Activated T-helper 17 cell treated with anti-CD3 and anti-CD28 coated beads, Interleukin-2, amount 50 U/mL, for 72 hours (primary cell): ENCODE measurements at regions not wholly inside any gene's neighbourhood (a gene's known extent, or its start where the extent isn't known, plus 50 kb on each side); places are given as distances from the start of the nearest gene placed in this dataset.

Source experiments
- ATAC-seq: fragments of 150-1000 bp; cut with Tn5 transposase; replicated peaks from 2 replicates; pipeline ENCODE4 v1.10.0; 2021; ENCODE audit warnings: mild to moderate bottlenecking, moderate library complexity
- H3K27ac Mint-ChIP-seq: one replicate; pipeline ENCODE4 v1.8.0; 2022; ENCODE audit warnings: mixed read lengths
- H3K27me3 Mint-ChIP-seq: one replicate; pipeline ENCODE4 v1.8.0; 2022; ENCODE audit warnings: mixed read lengths
- H3K36me3 Mint-ChIP-seq: one replicate; pipeline ENCODE4 v1.8.0; 2022; ENCODE audit warnings: low read depth, mild to moderate bottlenecking, mixed read lengths
- H3K4me1 Mint-ChIP-seq: one replicate; pipeline ENCODE4 v1.8.0; 2022; ENCODE audit warnings: mixed read lengths
- H3K4me3 Mint-ChIP-seq: one replicate; pipeline ENCODE4 v1.8.0; 2022; ENCODE audit warnings: mild to moderate bottlenecking, mixed read lengths
- H3K9me3 Mint-ChIP-seq: one replicate; pipeline ENCODE4 v1.8.0; 2022; ENCODE audit warnings: mixed read lengths

- ATAC-seq = no peak
- H3K27me3 Mint-ChIP-seq = no peaks in the 10 kb centered on the region
- H3K4me3 Mint-ChIP-seq = no peak overlapping the region
- H3K36me3 Mint-ChIP-seq = no peaks in the 10 kb centered on the region
- H3K4me1 Mint-ChIP-seq = no peaks in the 10 kb centered on the region
- H3K9me3 Mint-ChIP-seq = peaks cover 8% of the 10 kb centered on the region
- H3K27ac Mint-ChIP-seq = no peak overlapping the region
Observed at GRCh38 chr12:127745469-127746212, 521.3 kb upstream of the TMEM132C start.

DNA sequence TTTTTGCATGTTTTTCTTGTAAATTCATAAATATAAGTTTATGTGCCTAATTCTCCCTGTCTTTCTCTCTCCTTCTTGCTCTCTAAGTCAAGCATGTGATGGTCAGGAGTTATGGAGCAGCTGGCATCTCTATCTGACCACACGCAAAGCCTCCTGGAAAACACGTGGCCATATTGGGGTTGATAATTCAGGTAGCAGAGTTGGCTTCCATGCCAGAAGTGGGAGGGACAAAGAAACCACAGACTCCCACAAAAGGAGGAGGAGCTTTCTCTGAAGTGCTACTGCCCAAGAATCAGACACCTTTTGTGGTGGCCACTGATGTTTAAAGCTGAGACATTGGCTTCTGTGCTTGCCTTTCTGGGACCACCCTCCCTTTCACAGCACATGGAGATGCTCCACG lies 517.6 kb upstream of the TMEM132C start:
- Mint-ChIP-seq H3K4me1 (no peaks in the 10 kb centered on the region), H3K27ac (no peak overlapping the region), H3K36me3 (no peaks in the 10 kb centered on the region), H3K4me3 (no peak overlapping the region), H3K9me3 (peaks cover 8% of the 10 kb centered on the region), H3K27me3 (peaks cover 3% of the 10 kb centered on the region)
- ATAC-seq = no peak

GRCh38 chr12:127750076-127750840 lies 516.7 kb upstream of the TMEM132C start:
- no peak overlapping the region for H3K27ac Mint-ChIP-seq
- H3K27me3 Mint-ChIP-seq = peaks cover 7% of the 10 kb centered on the region
- no peaks in the 10 kb centered on the region for H3K4me1 Mint-ChIP-seq
- peaks cover 14% of the 10 kb centered on the region for H3K9me3 Mint-ChIP-seq
- no peak for ATAC-seq
- H3K4me3 Mint-ChIP-seq = no peak overlapping the region
- H3K36me3 Mint-ChIP-seq = no peaks in the 10 kb centered on the region

- no peak for ATAC-seq
- H3K27me3 Mint-ChIP-seq = peaks cover 7% of the 10 kb centered on the region
- no peak overlapping the region for H3K27ac Mint-ChIP-seq
- no peaks in the 10 kb centered on the region for H3K36me3 Mint-ChIP-seq
- H3K9me3 Mint-ChIP-seq = peaks cover 25% of the 10 kb centered on the region
- no peaks in the 10 kb centered on the region for H3K4me1 Mint-ChIP-seq
- no peak overlapping the region for H3K4me3 Mint-ChIP-seq
Observed at GRCh38 chr12:127752802-127753201, 514.2 kb upstream of the TMEM132C start.

GRCh38 chr12:127760357-127760756 lies 506.6 kb upstream of the TMEM132C start:
- Mint-ChIP-seq H3K36me3 (no peaks in the 10 kb centered on the region), H3K4me3 (no peak overlapping the region), H3K27me3 (no peaks in the 10 kb centered on the region), H3K9me3 (peaks cover 20% of the 10 kb centered on the region), H3K4me1 (no peaks in the 10 kb centered on the region), H3K27ac (no peak overlapping the region)
- ATAC-seq = no peak

DNA sequence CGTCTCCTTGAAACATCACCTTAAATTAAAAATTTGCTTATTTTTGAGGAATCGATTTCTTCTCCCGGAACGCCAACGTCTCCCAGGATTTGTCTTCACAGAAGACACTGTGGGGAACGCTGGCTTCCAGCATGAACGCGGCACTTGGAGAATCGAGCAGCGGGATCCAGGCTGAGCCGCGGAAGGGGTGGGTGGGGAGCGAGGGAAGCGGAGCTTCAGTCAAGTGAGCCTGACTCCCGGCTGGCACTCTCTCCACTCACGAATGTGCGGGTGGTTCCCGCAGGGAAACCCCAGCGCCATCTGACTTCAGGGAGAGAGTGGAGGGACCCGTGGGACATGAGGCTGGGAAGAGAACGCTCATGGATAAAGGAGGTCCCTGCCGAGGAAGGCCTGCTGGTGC lies 506.0 kb upstream of the TMEM132C start:
- Mint-ChIP-seq H3K4me3 (no peak overlapping the region), H3K27me3 (no peaks in the 10 kb centered on the region), H3K27ac (no peak overlapping the region), H3K9me3 (peaks cover 20% of the 10 kb centered on the region), H3K36me3 (no peaks in the 10 kb centered on the region), H3K4me1 (no peaks in the 10 kb centered on the region)
- no peak for ATAC-seq

DNA sequence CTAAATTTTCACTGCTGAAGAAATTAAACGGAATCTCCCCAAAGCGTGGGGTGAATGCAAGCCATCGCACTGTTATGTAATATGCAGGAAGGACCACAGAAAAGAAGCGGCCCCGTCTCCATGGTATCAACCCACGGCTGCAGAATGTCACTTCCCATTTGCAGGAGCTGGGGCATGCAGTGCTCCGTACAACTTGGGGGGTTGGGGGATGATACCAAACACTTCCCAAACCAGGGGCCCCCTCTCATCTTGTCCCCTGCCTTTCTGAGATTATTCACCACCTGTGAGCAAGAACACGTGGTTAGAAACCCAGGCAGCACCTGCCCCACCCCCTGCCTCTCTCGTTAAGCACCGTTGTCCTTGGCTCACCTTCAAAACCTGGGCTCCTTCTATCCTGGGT lies 505.1 kb upstream of the TMEM132C start:
- ATAC-seq = no peak
- Mint-ChIP-seq H3K27me3 (no peaks in the 10 kb centered on the region), H3K4me3 (no peak overlapping the region), H3K4me1 (no peaks in the 10 kb centered on the region), H3K36me3 (no peaks in the 10 kb centered on the region), H3K9me3 (peaks cover 12% of the 10 kb centered on the region), H3K27ac (no peak overlapping the region)

- Mint-ChIP-seq H3K27me3 (no peaks in the 10 kb centered on the region), H3K4me3 (no peak overlapping the region), H3K9me3 (peaks cover 8% of the 10 kb centered on the region), H3K36me3 (no peaks in the 10 kb centered on the region), H3K4me1 (no peaks in the 10 kb centered on the region), H3K27ac (no peak overlapping the region)
- no peak for ATAC-seq
Observed at GRCh38 chr12:127767656-127768055, 499.3 kb upstream of the TMEM132C start.

DNA sequence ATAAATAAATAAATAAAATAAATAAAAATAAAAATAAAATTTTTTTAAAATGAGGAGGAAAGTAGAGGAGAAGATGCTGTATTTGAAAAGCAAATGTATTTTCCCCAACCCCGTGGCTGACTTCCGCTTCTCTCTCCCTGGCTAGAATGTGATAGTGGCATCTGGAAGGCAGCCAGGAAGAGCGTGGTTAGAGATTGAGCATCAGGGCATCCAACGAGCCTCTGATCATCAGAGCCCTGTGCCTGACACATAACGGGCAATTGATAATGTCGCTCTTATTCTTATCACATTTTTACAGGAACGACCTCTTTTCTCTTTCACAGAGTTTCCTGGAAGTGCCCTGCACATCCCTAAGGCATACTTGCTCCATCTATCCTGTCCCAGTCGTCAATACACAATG lies 496.9 kb upstream of the TMEM132C start:
- Mint-ChIP-seq H3K4me3 (no peak overlapping the region), H3K4me1 (no peaks in the 10 kb centered on the region), H3K27me3 (no peaks in the 10 kb centered on the region), H3K36me3 (no peaks in the 10 kb centered on the region), H3K9me3 (peaks cover 4% of the 10 kb centered on the region), H3K27ac (no peak overlapping the region)
- no peak for ATAC-seq

GRCh38 chr12:127771546-127771945 lies 495.4 kb upstream of the TMEM132C start:
- H3K27me3 Mint-ChIP-seq = no peaks in the 10 kb centered on the region
- H3K36me3 Mint-ChIP-seq = no peaks in the 10 kb centered on the region
- no peak for ATAC-seq
- no peaks in the 10 kb centered on the region for H3K4me1 Mint-ChIP-seq
- H3K9me3 Mint-ChIP-seq = peaks cover 4% of the 10 kb centered on the region
- H3K27ac Mint-ChIP-seq = no peak overlapping the region
- H3K4me3 Mint-ChIP-seq = no peak overlapping the region

- no peaks in the 10 kb centered on the region for H3K4me1 Mint-ChIP-seq
- no peak overlapping the region for H3K27ac Mint-ChIP-seq
- no peak for ATAC-seq
- peaks cover 8% of the 10 kb centered on the region for H3K9me3 Mint-ChIP-seq
- H3K36me3 Mint-ChIP-seq = no peaks in the 10 kb centered on the region
- no peak overlapping the region for H3K4me3 Mint-ChIP-seq
- H3K27me3 Mint-ChIP-seq = no peaks in the 10 kb centered on the region
Observed at GRCh38 chr12:127773520-127773919, 493.4 kb upstream of the TMEM132C start.

GRCh38 chr12:127774828-127775227 lies 492.1 kb upstream of the TMEM132C start:
- Mint-ChIP-seq H3K4me1 (no peaks in the 10 kb centered on the region), H3K4me3 (no peak overlapping the region), H3K9me3 (peaks cover 11% of the 10 kb centered on the region), H3K36me3 (no peaks in the 10 kb centered on the region), H3K27me3 (no peaks in the 10 kb centered on the region), H3K27ac (no peak overlapping the region)
- ATAC-seq = no peak

- no peak for ATAC-seq
- no peak overlapping the region for H3K27ac Mint-ChIP-seq
- peaks cover 11% of the 10 kb centered on the region for H3K9me3 Mint-ChIP-seq
- H3K4me1 Mint-ChIP-seq = no peaks in the 10 kb centered on the region
- H3K4me3 Mint-ChIP-seq = no peak overlapping the region
- H3K36me3 Mint-ChIP-seq = no peaks in the 10 kb centered on the region
- H3K27me3 Mint-ChIP-seq = no peaks in the 10 kb centered on the region
Observed at GRCh38 chr12:127779301-127780045, 487.5 kb upstream of the TMEM132C start.

DNA sequence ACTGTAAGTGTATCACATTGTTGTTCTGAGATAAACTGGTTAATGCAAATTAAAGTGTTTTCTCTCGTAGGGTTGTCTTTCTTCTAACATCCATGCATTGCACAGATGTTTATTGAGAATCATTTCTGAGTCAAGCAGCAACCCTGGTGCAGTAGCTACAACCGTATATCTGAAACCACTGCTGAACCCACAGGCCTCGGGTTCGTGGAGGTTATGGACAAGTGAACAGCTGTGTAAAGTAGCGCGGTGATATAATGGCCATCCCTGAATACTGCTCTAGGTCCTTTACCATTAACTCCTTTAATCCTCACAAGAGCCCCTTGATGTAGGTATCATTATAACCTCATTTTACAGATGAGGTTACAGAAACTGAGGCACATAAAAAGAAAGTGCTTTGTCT lies 486.1 kb upstream of the TMEM132C start:
- ATAC-seq = no peak
- no peaks in the 10 kb centered on the region for H3K36me3 Mint-ChIP-seq
- H3K27me3 Mint-ChIP-seq = no peaks in the 10 kb centered on the region
- H3K4me3 Mint-ChIP-seq = no peak overlapping the region
- no peaks in the 10 kb centered on the region for H3K4me1 Mint-ChIP-seq
- peaks cover 11% of the 10 kb centered on the region for H3K9me3 Mint-ChIP-seq
- H3K27ac Mint-ChIP-seq = no peak overlapping the region

DNA sequence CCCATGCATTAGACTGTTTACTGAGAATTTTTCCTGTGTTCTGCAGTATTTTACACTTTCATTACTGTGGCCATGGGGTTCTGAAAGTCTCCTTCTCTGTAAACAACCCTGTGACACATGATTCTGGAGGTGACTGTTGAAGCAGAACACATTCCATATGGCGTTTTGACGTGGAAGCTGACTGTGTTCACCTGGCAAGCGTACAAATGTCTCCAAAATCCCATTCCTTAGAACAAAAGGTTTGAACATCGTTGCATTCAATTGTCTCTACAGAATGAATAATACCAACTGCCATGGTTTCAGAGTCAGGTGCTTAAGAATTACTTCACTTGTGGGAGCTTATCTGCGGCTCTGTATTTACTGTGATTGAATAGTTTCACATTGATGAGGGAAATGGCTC lies 485.6 kb upstream of the TMEM132C start:
- H3K4me3 Mint-ChIP-seq = no peak overlapping the region
- H3K27ac Mint-ChIP-seq = no peak overlapping the region
- ATAC-seq = no peak
- no peaks in the 10 kb centered on the region for H3K4me1 Mint-ChIP-seq
- no peaks in the 10 kb centered on the region for H3K36me3 Mint-ChIP-seq
- H3K27me3 Mint-ChIP-seq = no peaks in the 10 kb centered on the region
- peaks cover 11% of the 10 kb centered on the region for H3K9me3 Mint-ChIP-seq
